Nephron progenitor cell (in vitro differentiated cells): ENCODE measurements at regions not wholly inside any gene's neighbourhood (a gene's known extent, or its start where the extent isn't known, plus 50 kb on each side); places are given as distances from the start of the nearest gene placed in this dataset.

ENCODE experiments used
- DNase-seq: peaks from one replicate; pipeline ENCODE4 v3.0.0; 2021
- H3K27ac Mint-ChIP-seq: 2 replicates; pipeline ENCODE4 v1.8.0; 2021; ENCODE audit warnings: mild to moderate bottlenecking, moderate library complexity, mixed read lengths
- H3K27me3 Mint-ChIP-seq: 2 replicates; pipeline ENCODE4 v1.8.0; 2021; ENCODE audit warnings: mild to moderate bottlenecking, low read depth, mixed read lengths; ENCODE audit not compliant: poor library complexity
- H3K36me3 Mint-ChIP-seq: 2 replicates; pipeline ENCODE4 v1.8.0; 2021; ENCODE audit warnings: low read depth, mixed read lengths
- H3K4me1 Mint-ChIP-seq: 2 replicates; pipeline ENCODE4 v1.8.0; 2021; ENCODE audit warnings: mixed read lengths
- H3K4me3 Mint-ChIP-seq: 2 replicates; pipeline ENCODE4 v1.8.0; 2021; ENCODE audit warnings: mild to moderate bottlenecking, moderate library complexity, mixed read lengths
- H3K9me3 Mint-ChIP-seq: 2 replicates; pipeline ENCODE4 v1.8.0; 2021; ENCODE audit warnings: mild to moderate bottlenecking, moderate library complexity, mixed read lengths
- CTCF ChIP-seq: fragments of 200-600 bp; sonication (generic); IDR thresholded peaks from 2 replicates; pipeline ENCODE4 v1.5.0; 2021; ENCODE audit warnings: antibody characterized with exemption

- H3K9me3 Mint-ChIP-seq: peaks cover 11% of the 10 kb centered on the region
- H3K4me1 Mint-ChIP-seq: peaks cover 59% of the 10 kb centered on the region
- peaks cover 7% of the 10 kb centered on the region for H3K27me3 Mint-ChIP-seq
- H3K27ac Mint-ChIP-seq: no peak overlapping the region
- H3K4me3 Mint-ChIP-seq: no peak overlapping the region
- DNase-seq: no peak
- no peak for TF ChIP-seq CTCF
- H3K36me3 Mint-ChIP-seq: peaks cover 4% of the 10 kb centered on the region
Measured at GRCh38 chr1:230506451-230506850, 80.3 kb upstream of the PGBD5 start.

GRCh38 chr1:230504310-230504709, 78.2 kb upstream of the PGBD5 start:
- no peak for TF ChIP-seq CTCF
- peaks cover 66% of the 10 kb centered on the region for H3K4me1 Mint-ChIP-seq
- H3K27ac Mint-ChIP-seq: peak overlapping the region; percentile 96
- peaks cover 6% of the 10 kb centered on the region for H3K27me3 Mint-ChIP-seq
- peaks cover 23% of the 10 kb centered on the region for H3K9me3 Mint-ChIP-seq
- peaks cover 8% of the 10 kb centered on the region for H3K36me3 Mint-ChIP-seq
- DNase-seq: peak; percentile 37
- H3K4me3 Mint-ChIP-seq: peak overlapping the region; percentile 18

GRCh38 chr1:230503726-230504125, 77.6 kb upstream of the PGBD5 start:
- Mint-ChIP-seq H3K4me1 (peaks cover 66% of the 10 kb centered on the region), H3K27ac (no peak overlapping the region), H3K9me3 (peaks cover 23% of the 10 kb centered on the region), H3K4me3 (peak overlapping the region; percentile 23), H3K36me3 (peaks cover 5% of the 10 kb centered on the region), H3K27me3 (peaks cover 9% of the 10 kb centered on the region)
- TF ChIP-seq CTCF: no peak
- peak; percentile 20 for DNase-seq

GRCh38 chr1:230502996-230503395, 76.9 kb upstream of the PGBD5 start:
- peaks cover 65% of the 10 kb centered on the region for H3K4me1 Mint-ChIP-seq
- H3K4me3 Mint-ChIP-seq: no peak overlapping the region
- H3K27ac Mint-ChIP-seq: no peak overlapping the region
- peaks cover 27% of the 10 kb centered on the region for H3K9me3 Mint-ChIP-seq
- TF ChIP-seq CTCF: no peak
- no peak for DNase-seq
- H3K36me3 Mint-ChIP-seq: peaks cover 5% of the 10 kb centered on the region
- peaks cover 16% of the 10 kb centered on the region for H3K27me3 Mint-ChIP-seq

- no peak overlapping the region for H3K27ac Mint-ChIP-seq
- peaks cover 17% of the 10 kb centered on the region for H3K27me3 Mint-ChIP-seq
- peaks cover 5% of the 10 kb centered on the region for H3K36me3 Mint-ChIP-seq
- TF ChIP-seq CTCF: no peak
- DNase-seq: no peak
- peaks cover 27% of the 10 kb centered on the region for H3K9me3 Mint-ChIP-seq
- no peak overlapping the region for H3K4me3 Mint-ChIP-seq
- H3K4me1 Mint-ChIP-seq: peaks cover 61% of the 10 kb centered on the region
Measured at GRCh38 chr1:230502306-230502705, 76.2 kb upstream of the PGBD5 start.

GRCh38 chr1:230501849-230502248, 75.7 kb upstream of the PGBD5 start:
- H3K4me3 Mint-ChIP-seq: no peak overlapping the region

More at GRCh38 chr1:230501849-230502248, 75.7 kb upstream of the PGBD5 start:
- no peak for DNase-seq
- peaks cover 5% of the 10 kb centered on the region for H3K36me3 Mint-ChIP-seq
- no peak overlapping the region for H3K27ac Mint-ChIP-seq
- peaks cover 27% of the 10 kb centered on the region for H3K9me3 Mint-ChIP-seq
- peaks cover 61% of the 10 kb centered on the region for H3K4me1 Mint-ChIP-seq
- H3K27me3 Mint-ChIP-seq: peaks cover 19% of the 10 kb centered on the region
- TF ChIP-seq CTCF: no peak
